ENCODE measurements at regions not wholly inside any gene's neighbourhood (a gene's known extent, or its start where the extent isn't known, plus 50 kb on each side); places are given as distances from the start of the nearest gene placed in this dataset.

GRCh38 chr14:34259996-34260395, 202.0 kb downstream of the SPTSSA start:
- TF ChIP-seq EZH2 (IDR thresholded peaks at IDR 0.05) (no peak), EZH2phosphoT487 (IDR thresholded peaks at IDR 0.05) (no peak), CTCF (IDR thresholded peaks at IDR 0.05) (no peak)
